Keratinocyte (primary cell): ENCODE measurements at regions not wholly inside any gene's neighbourhood (a gene's known extent, or its start where the extent isn't known, plus 50 kb on each side); places are given as distances from the start of the nearest gene placed in this dataset.

Experiments
- DNase-seq: peaks from one replicate; pipeline ENCODE4 v3.0.0-alpha.2; 2011; ENCODE audit warnings: low read depth, missing footprints, low spot score
- FAIRE-seq: peaks from 2 replicates; lab custom pipeline; 2011; peaks lifted over from hg19 to GRCh38; lab: Jason Lieb, UNC
- H2AFZ ChIP-seq: 2 replicates; pipeline ENCODE4 v1.6.0; 2012; ENCODE audit warnings: low read length, control low read depth, inconsistent platforms; ENCODE audit not compliant: control insufficient read depth
- H3K27ac ChIP-seq: 2 replicates; pipeline ENCODE4 v1.5.1; 2011; ENCODE audit warnings: low read length; ENCODE audit not compliant: control insufficient read depth, insufficient read depth
- H3K27me3 ChIP-seq: 3 replicates; pipeline ENCODE4 v1.6.0; 2011; ENCODE audit warnings: low read length; ENCODE audit not compliant: control insufficient read depth, insufficient read depth; ENCODE audit errors: extremely low read depth
- H3K36me3 ChIP-seq, 2 experiments: 2 replicates in 1 of 2; 3 replicates in 1 of 2; pipeline ENCODE4 v1.5.1; 2011; ENCODE audit warnings: low read length in 2 of 2, mild to moderate bottlenecking in 1 of 2; ENCODE audit not compliant: control insufficient read depth in 2 of 2, insufficient read depth in 2 of 2; ENCODE audit errors: extremely low read depth in 1 of 2
- H3K4me1 ChIP-seq: 3 replicates; pipeline ENCODE4 v1.5.1; 2011; ENCODE audit warnings: low read length; ENCODE audit not compliant: control insufficient read depth, insufficient read depth; ENCODE audit errors: extremely low read depth
- H3K4me2 ChIP-seq: 3 replicates; pipeline ENCODE4 v1.6.0; 2011; ENCODE audit warnings: low read depth, low read length; ENCODE audit not compliant: control insufficient read depth, insufficient read depth; ENCODE audit errors: extremely low read depth
- H3K4me3 ChIP-seq, 3 experiments: fragments of 200-600 bp in 1 of 3; sonication (generic) in 1 of 3; 2 replicates in 2 of 3; 3 replicates in 1 of 3; pipeline ENCODE4 v1.5.1; 2011 to 2016; ENCODE audit warnings: low read length in 3 of 3, mild to moderate bottlenecking in 3 of 3, control low read depth in 2 of 3, inconsistent platforms in 1 of 3, low read depth in 1 of 3, mixed read lengths in 1 of 3, mixed run types in 1 of 3, moderate library complexity in 1 of 3; ENCODE audit not compliant: control insufficient read depth in 2 of 3, insufficient read depth in 2 of 3; ENCODE audit errors: extremely low read depth in 1 of 3
- H3K79me2 ChIP-seq: 2 replicates; pipeline ENCODE4 v1.6.0; 2012; ENCODE audit warnings: low read length; ENCODE audit not compliant: control insufficient read depth, insufficient read depth
- H3K9ac ChIP-seq: 3 replicates; pipeline ENCODE4 v1.6.0; 2011; ENCODE audit warnings: low read length; ENCODE audit not compliant: control insufficient read depth, insufficient read depth; ENCODE audit errors: extremely low read depth
- H3K9me1 ChIP-seq: 3 replicates; pipeline ENCODE4 v1.6.0; 2011; ENCODE audit warnings: low read length; ENCODE audit not compliant: control insufficient read depth, insufficient read depth; ENCODE audit errors: extremely low read depth
- H3K9me3 ChIP-seq: 2 replicates; pipeline ENCODE4 v1.5.1; 2012; ENCODE audit warnings: low read depth, low read length; ENCODE audit not compliant: control insufficient read depth
- H4K20me1 ChIP-seq: 3 replicates; pipeline ENCODE4 v1.6.0; 2011; ENCODE audit warnings: low read length; ENCODE audit not compliant: control insufficient read depth, insufficient read depth; ENCODE audit errors: extremely low read depth
- EZH2 ChIP-seq: IDR thresholded peaks from one replicate; pipeline ENCODE4 v1.6.1; 2012; ENCODE audit warnings: inconsistent platforms, mild to moderate bottlenecking, low read length, moderate library complexity
- dilution Hi-C: fragments of 300-500 bp; cut with MboI; formaldehyde crosslinking; loops from one replicate; pipeline ENCODE4 v1.7.0; 2020; ENCODE audit warnings: low sequenced_read_pairs; ENCODE audit not compliant: extremely low pct_ligation_motif_present
- TF ChIP-seq, protein P1 (sequence below), 3 experiments: IDR thresholded peaks in 1 of 3; conservative IDR thresholded peaks in 1 of 3; optimal IDR thresholded peaks in 1 of 3; 2 replicates in 2 of 3; 3 replicates in 1 of 3; pipeline versions ENCODE3 to v1.5.1; 2011; ENCODE audit warnings: low read length in 3 of 3, mild to moderate bottlenecking in 3 of 3, moderate library complexity in 2 of 3, control low read depth in 1 of 3, inconsistent platforms in 1 of 3; ENCODE audit not compliant: insufficient read depth in 2 of 3; ENCODE audit errors: extremely low read depth in 1 of 3

DNA sequence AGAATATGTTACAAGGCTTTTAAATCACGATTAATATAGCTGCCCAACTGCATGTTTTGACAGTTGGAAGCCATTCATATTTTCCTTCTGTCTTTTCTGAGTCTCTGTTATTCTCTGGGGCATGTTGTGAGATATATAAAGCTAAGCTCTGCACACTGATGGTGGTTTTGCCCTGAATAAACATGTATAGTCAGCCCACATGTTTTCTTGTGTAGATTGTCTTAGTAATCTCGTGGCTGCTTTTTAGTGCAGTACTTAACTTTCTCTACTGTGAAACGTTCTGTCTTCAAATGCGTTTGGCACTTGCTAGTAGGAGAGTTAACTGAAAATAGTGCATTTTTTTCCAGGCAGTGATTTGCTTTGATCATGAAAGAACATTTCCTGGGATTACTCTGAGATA, 268.5 kb downstream of the DNAJB9 start:
- H3K9ac ChIP-seq: no peak overlapping the region
- no peak overlapping the region for H3K27ac ChIP-seq
- H2AFZ ChIP-seq: no peak overlapping the region
- no peaks in the 10 kb centered on the region for H3K79me2 ChIP-seq
- no peaks in the 10 kb centered on the region for H3K9me1 ChIP-seq
- no peaks in the 10 kb centered on the region for H3K36me3 ChIP-seq
- H3K4me2 ChIP-seq: no peak overlapping the region
- no peak for DNase-seq
- no peak for FAIRE-seq
- no peaks in the 10 kb centered on the region for H3K4me1 ChIP-seq
- no peaks in the 10 kb centered on the region for H3K9me3 ChIP-seq
- TF ChIP-seq EZH2: no peak
- TF ChIP-seq, protein P1, sequence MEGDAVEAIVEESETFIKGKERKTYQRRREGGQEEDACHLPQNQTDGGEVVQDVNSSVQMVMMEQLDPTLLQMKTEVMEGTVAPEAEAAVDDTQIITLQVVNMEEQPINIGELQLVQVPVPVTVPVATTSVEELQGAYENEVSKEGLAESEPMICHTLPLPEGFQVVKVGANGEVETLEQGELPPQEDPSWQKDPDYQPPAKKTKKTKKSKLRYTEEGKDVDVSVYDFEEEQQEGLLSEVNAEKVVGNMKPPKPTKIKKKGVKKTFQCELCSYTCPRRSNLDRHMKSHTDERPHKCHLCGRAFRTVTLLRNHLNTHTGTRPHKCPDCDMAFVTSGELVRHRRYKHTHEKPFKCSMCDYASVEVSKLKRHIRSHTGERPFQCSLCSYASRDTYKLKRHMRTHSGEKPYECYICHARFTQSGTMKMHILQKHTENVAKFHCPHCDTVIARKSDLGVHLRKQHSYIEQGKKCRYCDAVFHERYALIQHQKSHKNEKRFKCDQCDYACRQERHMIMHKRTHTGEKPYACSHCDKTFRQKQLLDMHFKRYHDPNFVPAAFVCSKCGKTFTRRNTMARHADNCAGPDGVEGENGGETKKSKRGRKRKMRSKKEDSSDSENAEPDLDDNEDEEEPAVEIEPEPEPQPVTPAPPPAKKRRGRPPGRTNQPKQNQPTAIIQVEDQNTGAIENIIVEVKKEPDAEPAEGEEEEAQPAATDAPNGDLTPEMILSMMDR (optimal IDR thresholded peaks at IDR 0.05 in 1 of 3, IDR thresholded peaks at IDR 0.05 in 1 of 3, conservative IDR thresholded peaks at IDR 0.05 in 1 of 3; ENCODE audit: extremely low read depth in 1 of 3, insufficient read depth in 2 of 3, low read length in 3 of 3): no peak
- dilution Hi-C loops: no loop called here
- H3K4me3 ChIP-seq: no peak overlapping the region
- H3K27me3 ChIP-seq: no peaks in the 10 kb centered on the region
- H4K20me1 ChIP-seq: no peaks in the 10 kb centered on the region

DNA sequence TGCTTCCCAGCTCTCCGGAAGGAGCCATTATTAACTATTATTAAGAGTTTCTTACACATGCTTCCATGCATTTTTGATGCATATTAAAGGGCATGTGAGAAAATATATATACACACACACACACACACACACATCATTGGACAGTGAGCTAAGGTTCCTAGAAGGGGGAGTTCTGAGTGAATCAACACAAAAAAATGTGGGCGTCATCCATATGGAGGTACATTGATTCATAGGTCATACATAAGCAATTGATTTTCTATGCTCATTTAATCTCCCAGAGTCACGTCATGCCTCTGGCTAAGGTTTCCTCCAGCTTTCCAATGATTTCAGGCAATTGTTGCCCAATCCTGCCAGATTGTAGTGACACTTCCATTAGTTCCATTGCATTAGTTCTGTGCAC, 269.4 kb downstream of the DNAJB9 start:
- Histone ChIP-seq H4K20me1 (no peaks in the 10 kb centered on the region), H3K9me3 (no peaks in the 10 kb centered on the region), H3K27me3 (no peaks in the 10 kb centered on the region), H3K36me3 (no peaks in the 10 kb centered on the region), H3K4me1 (no peaks in the 10 kb centered on the region), H3K4me2 (no peak overlapping the region), H2AFZ (no peak overlapping the region), H3K9ac (no peak overlapping the region), H3K4me3 (no peak overlapping the region), H3K79me2 (no peaks in the 10 kb centered on the region), H3K9me1 (no peaks in the 10 kb centered on the region), H3K27ac (no peak overlapping the region)
- TF ChIP-seq, protein P1 (optimal IDR thresholded peaks at IDR 0.05 in 1 of 3, IDR thresholded peaks at IDR 0.05 in 1 of 3, conservative IDR thresholded peaks at IDR 0.05 in 1 of 3; ENCODE audit: extremely low read depth in 1 of 3, insufficient read depth in 2 of 3, low read length in 3 of 3): no peak
- TF ChIP-seq EZH2: no peak
- no peak for FAIRE-seq
- DNase-seq: no peak
- dilution Hi-C loops: no loop called here
